IPS-15b (cell line): ENCODE measurements at regions not wholly inside any gene's neighbourhood (a gene's known extent, or its start where the extent isn't known, plus 50 kb on each side); places are given as distances from the start of the nearest gene placed in this dataset.
"Not testable (repeated sequence)": the region's sequence is repeated elsewhere in the genome, so short reads cannot be mapped to it uniquely, and the experiment has no call there.

Experiments
- H3K27me3 ChIP-seq: one replicate; pipeline ENCODE4 v1.6.1; 2013; ENCODE audit warnings: low read length; ENCODE audit not compliant: control insufficient read depth, insufficient read depth
- H3K36me3 ChIP-seq: one replicate; pipeline ENCODE4 v1.6.1; 2013; ENCODE audit warnings: low read length; ENCODE audit not compliant: control insufficient read depth, insufficient read depth
- H3K4me1 ChIP-seq: one replicate; pipeline ENCODE4 v1.6.1; 2013; ENCODE audit warnings: mild to moderate bottlenecking, low read length; ENCODE audit not compliant: control insufficient read depth, insufficient read depth
- H3K4me3 ChIP-seq: one replicate; pipeline ENCODE4 v1.5.1; 2013; ENCODE audit warnings: low read depth, low read length
- H3K9ac ChIP-seq: one replicate; pipeline ENCODE4 v1.6.1; 2013; ENCODE audit warnings: low read depth, mild to moderate bottlenecking, low read length
- H3K9me3 ChIP-seq: one replicate; pipeline ENCODE4 v1.6.1; 2013; ENCODE audit warnings: mild to moderate bottlenecking, low read length; ENCODE audit not compliant: control insufficient read depth, insufficient read depth

- H3K36me3 ChIP-seq, result no peaks in the 10 kb centered on the region
- H3K9ac ChIP-seq, result no peak overlapping the region
- no peaks in the 10 kb centered on the region for H3K27me3 ChIP-seq
- H3K9me3 ChIP-seq, result no peaks in the 10 kb centered on the region
- peaks cover 23% of the 10 kb centered on the region for H3K4me1 ChIP-seq
- H3K4me3 ChIP-seq, result no peak overlapping the region
Measured at GRCh38 chr1:73034271-73034670, 751.9 kb upstream of the NEGR1 start.

- no peak overlapping the region for H3K4me3 ChIP-seq
- H3K9ac ChIP-seq, result no peak overlapping the region
- no peaks in the 10 kb centered on the region for H3K36me3 ChIP-seq
- H3K9me3 ChIP-seq, result no peaks in the 10 kb centered on the region
- H3K4me1 ChIP-seq, result peaks cover 23% of the 10 kb centered on the region
- H3K27me3 ChIP-seq, result no peaks in the 10 kb centered on the region
Measured at GRCh38 chr1:73033640-73034039, 751.3 kb upstream of the NEGR1 start.

- Histone ChIP-seq H3K9me3 (no peaks in the 10 kb centered on the region), H3K4me3 (no peak overlapping the region), H3K27me3 (no peaks in the 10 kb centered on the region), H3K36me3 (no peaks in the 10 kb centered on the region), H3K4me1 (peaks cover 18% of the 10 kb centered on the region), H3K9ac (no peak overlapping the region)
Measured at GRCh38 chr1:73029571-73029970, 747.2 kb upstream of the NEGR1 start.

- Histone ChIP-seq H3K4me1 (no peaks in the 10 kb centered on the region), H3K27me3 (no peaks in the 10 kb centered on the region), H3K36me3 (no peaks in the 10 kb centered on the region), H3K4me3 (no peak overlapping the region), H3K9me3 (no peaks in the 10 kb centered on the region), H3K9ac (no peak overlapping the region)
Measured at GRCh38 chr1:73026114-73026513, 743.8 kb upstream of the NEGR1 start.

GRCh38 chr1:73009938-73010337 is 727.6 kb upstream of the NEGR1 start:
- Histone ChIP-seq H3K9me3 (no peaks in the 10 kb centered on the region), H3K4me3 (no peak overlapping the region), H3K27me3 (no peaks in the 10 kb centered on the region), H3K9ac (no peak overlapping the region), H3K4me1 (peaks cover 15% of the 10 kb centered on the region), H3K36me3 (no peaks in the 10 kb centered on the region)

- Histone ChIP-seq H3K4me1 (peaks cover 15% of the 10 kb centered on the region), H3K27me3 (no peaks in the 10 kb centered on the region), H3K9me3 (no peaks in the 10 kb centered on the region), H3K36me3 (no peaks in the 10 kb centered on the region), H3K9ac (no peak overlapping the region), H3K4me3 (no peak overlapping the region)
Measured at GRCh38 chr1:73009311-73009710, 727.0 kb upstream of the NEGR1 start.

- Histone ChIP-seq H3K27me3 (no peaks in the 10 kb centered on the region), H3K36me3 (no peaks in the 10 kb centered on the region), H3K4me1 (peaks cover 2% of the 10 kb centered on the region), H3K9me3 (no peaks in the 10 kb centered on the region), H3K9ac (no peak overlapping the region), H3K4me3 (no peak overlapping the region)
Measured at GRCh38 chr1:72997624-72998023, 715.3 kb upstream of the NEGR1 start.

GRCh38 chr1:72997041-72997440 is 714.7 kb upstream of the NEGR1 start:
- Histone ChIP-seq H3K9me3 (no peaks in the 10 kb centered on the region), H3K9ac (no peak overlapping the region), H3K27me3 (no peaks in the 10 kb centered on the region), H3K4me1 (peaks cover 2% of the 10 kb centered on the region), H3K4me3 (no peak overlapping the region), H3K36me3 (no peaks in the 10 kb centered on the region)

- H3K4me1 ChIP-seq, result peaks cover 23% of the 10 kb centered on the region
- not testable (repeated sequence) for H3K36me3 ChIP-seq, H3K27me3 ChIP-seq, H3K9me3 ChIP-seq
- peak overlapping the region; percentile 38 for H3K9ac ChIP-seq
- H3K4me3 ChIP-seq, result peak overlapping the region; percentile 31
Measured at GRCh38 chr1:72987871-72988270, 705.5 kb upstream of the NEGR1 start.

- H3K27me3 ChIP-seq, result no peaks in the 10 kb centered on the region
- H3K9ac ChIP-seq, result no peak overlapping the region
- peak overlapping the region; percentile 46 for H3K4me3 ChIP-seq
- peaks cover 3% of the 10 kb centered on the region for H3K36me3 ChIP-seq
- H3K4me1 ChIP-seq, result peaks cover 23% of the 10 kb centered on the region
- no peaks in the 10 kb centered on the region for H3K9me3 ChIP-seq
Measured at GRCh38 chr1:72986591-72987290, 704.4 kb upstream of the NEGR1 start.

GRCh38 chr1:72985024-72985423 is 702.7 kb upstream of the NEGR1 start:
- peak overlapping the region; percentile 46 for H3K4me3 ChIP-seq
- H3K36me3 ChIP-seq, H3K9me3 ChIP-seq, H3K27me3 ChIP-seq: not testable (repeated sequence)
- peak overlapping the region; percentile 37 for H3K9ac ChIP-seq
- peaks cover 23% of the 10 kb centered on the region for H3K4me1 ChIP-seq

- H3K27me3 ChIP-seq, H3K9me3 ChIP-seq, H3K36me3 ChIP-seq: not testable (repeated sequence)
- peaks cover 21% of the 10 kb centered on the region for H3K4me1 ChIP-seq
- peak overlapping the region; percentile 68 for H3K9ac ChIP-seq
- peak overlapping the region; percentile 69 for H3K4me3 ChIP-seq
Measured at GRCh38 chr1:72983011-72983410, 700.7 kb upstream of the NEGR1 start.
